ENCODE measurements at regions not wholly inside any gene's neighbourhood (a gene's known extent, or its start where the extent isn't known, plus 50 kb on each side); places are given as distances from the start of the nearest gene placed in this dataset.

- Histone ChIP-seq H3K27ac (ENCODE audit: low read length) (no peak overlapping the region), H3F3A (ENCODE audit: low read length, unreplicated experiment) (no peaks in the 10 kb centered on the region), H3K79me2 (ENCODE audit: low read length) (no peaks in the 10 kb centered on the region), H3K9ac (ENCODE audit: low read length) (no peak overlapping the region), H3K27me3 (ENCODE audit: low read length) (no peaks in the 10 kb centered on the region; the same call in 1 of the 2 replicates), H3K4me1 (ENCODE audit: insufficient read depth, low read length) (no peaks in the 10 kb centered on the region), H3K4me2 (ENCODE audit: low read length) (no peak overlapping the region), H3K9me3 (ENCODE audit: low read length) (no peaks in the 10 kb centered on the region), H3K36me3 (ENCODE audit: low read depth, low read length) (no peaks in the 10 kb centered on the region), H3K9me2 (replicated peaks; ENCODE audit: low read length) (no peaks in the 10 kb centered on the region), H2AFZ (ENCODE audit: low read length) (no peak overlapping the region), H4K20me1 (ENCODE audit: low read length) (no peaks in the 10 kb centered on the region), H3K4me3 (ENCODE audit: low read length) (no peak overlapping the region)
- ChIA-PET CTCF (no interaction called here), POLR2A (ENCODE audit: unreplicated experiment) (no interaction called here)
- no peak for DNase-seq
- BruUV-seq (replicated peaks) = no TSS peak
- intact Hi-C loops (cut with micrococcal nuclease) = no loop called here
- no peak for ATAC-seq
- no peak for TF ChIP-seq EZH2phosphoT487 (IDR thresholded peaks at IDR 0.05; ENCODE audit: borderline replicate concordance, low read length)
- TF ChIP-seq, protein P1, sequence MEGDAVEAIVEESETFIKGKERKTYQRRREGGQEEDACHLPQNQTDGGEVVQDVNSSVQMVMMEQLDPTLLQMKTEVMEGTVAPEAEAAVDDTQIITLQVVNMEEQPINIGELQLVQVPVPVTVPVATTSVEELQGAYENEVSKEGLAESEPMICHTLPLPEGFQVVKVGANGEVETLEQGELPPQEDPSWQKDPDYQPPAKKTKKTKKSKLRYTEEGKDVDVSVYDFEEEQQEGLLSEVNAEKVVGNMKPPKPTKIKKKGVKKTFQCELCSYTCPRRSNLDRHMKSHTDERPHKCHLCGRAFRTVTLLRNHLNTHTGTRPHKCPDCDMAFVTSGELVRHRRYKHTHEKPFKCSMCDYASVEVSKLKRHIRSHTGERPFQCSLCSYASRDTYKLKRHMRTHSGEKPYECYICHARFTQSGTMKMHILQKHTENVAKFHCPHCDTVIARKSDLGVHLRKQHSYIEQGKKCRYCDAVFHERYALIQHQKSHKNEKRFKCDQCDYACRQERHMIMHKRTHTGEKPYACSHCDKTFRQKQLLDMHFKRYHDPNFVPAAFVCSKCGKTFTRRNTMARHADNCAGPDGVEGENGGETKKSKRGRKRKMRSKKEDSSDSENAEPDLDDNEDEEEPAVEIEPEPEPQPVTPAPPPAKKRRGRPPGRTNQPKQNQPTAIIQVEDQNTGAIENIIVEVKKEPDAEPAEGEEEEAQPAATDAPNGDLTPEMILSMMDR (conservative IDR thresholded peaks at IDR 0.05; ENCODE audit: low read depth, low read length) = no peak
- TF ChIP-seq EZH2 (IDR thresholded peaks at IDR 0.05; ENCODE audit: low read length, unreplicated experiment) = no peak
Observed at GRCh38 chr11:82663535-82663934, 70.1 kb downstream of the FAM181B start.

- Histone ChIP-seq H3K27ac (ENCODE audit: low read length) (no peak overlapping the region), H3K4me1 (ENCODE audit: insufficient read depth, low read length) (no peaks in the 10 kb centered on the region), H3K79me2 (ENCODE audit: low read length) (no peaks in the 10 kb centered on the region), H3K9ac (ENCODE audit: low read length) (no peak overlapping the region), H3F3A (ENCODE audit: low read length, unreplicated experiment) (no peaks in the 10 kb centered on the region), H3K36me3 (ENCODE audit: low read depth, low read length) (no peaks in the 10 kb centered on the region), H3K4me2 (ENCODE audit: low read length) (no peak overlapping the region), H2AFZ (ENCODE audit: low read length) (no peak overlapping the region), H3K9me3 (ENCODE audit: low read length) (no peaks in the 10 kb centered on the region), H3K9me2 (replicated peaks; ENCODE audit: low read length) (no peaks in the 10 kb centered on the region), H4K20me1 (ENCODE audit: low read length) (no peaks in the 10 kb centered on the region), H3K4me3 (ENCODE audit: low read length) (no peak overlapping the region), H3K27me3 (ENCODE audit: low read length) (no peaks in the 10 kb centered on the region)
- ATAC-seq = no peak
- POLR2A ChIA-PET (ENCODE audit: unreplicated experiment) = no interaction called here
- no peak for TF ChIP-seq EZH2 (IDR thresholded peaks at IDR 0.05; ENCODE audit: low read length, unreplicated experiment)
- TF ChIP-seq, protein P1 (conservative IDR thresholded peaks at IDR 0.05; ENCODE audit: low read depth, low read length) = no peak
- no peak for TF ChIP-seq EZH2phosphoT487 (IDR thresholded peaks at IDR 0.05; ENCODE audit: borderline replicate concordance, low read length)
- intact Hi-C loops (cut with micrococcal nuclease) = no loop called here
- CTCF ChIA-PET = no interaction called here
- BruUV-seq (replicated peaks) = no TSS peak
- no peak for DNase-seq
Observed at GRCh38 chr11:82653752-82654151, 79.9 kb downstream of the FAM181B start.

GRCh38 chr11:82639251-82639650 lies 94.4 kb downstream of the FAM181B start:
- no peaks in the 10 kb centered on the region for H3K9me2 ChIP-seq (replicated peaks; ENCODE audit: low read length)
- intact Hi-C loops (cut with micrococcal nuclease) = no loop called here
- ChIA-PET POLR2A (ENCODE audit: unreplicated experiment) (no interaction called here), CTCF (no interaction called here)
- H3K4me2 ChIP-seq (ENCODE audit: low read length) = no peak overlapping the region
- no peak overlapping the region for H3K4me3 ChIP-seq (ENCODE audit: low read length)
- H3K79me2 ChIP-seq (ENCODE audit: low read length) = no peaks in the 10 kb centered on the region
- no peak overlapping the region for H3K9ac ChIP-seq (ENCODE audit: low read length)
- no peaks in the 10 kb centered on the region for H3K4me1 ChIP-seq (ENCODE audit: insufficient read depth, low read length)
- H4K20me1 ChIP-seq (ENCODE audit: low read length) = no peaks in the 10 kb centered on the region
- ATAC-seq (no peak), DNase-seq (no peak)
- no peak for TF ChIP-seq EZH2phosphoT487 (IDR thresholded peaks at IDR 0.05; ENCODE audit: borderline replicate concordance, low read length)
- no peak for TF ChIP-seq EZH2 (IDR thresholded peaks at IDR 0.05; ENCODE audit: low read length, unreplicated experiment)
- TF ChIP-seq, protein P1 (conservative IDR thresholded peaks at IDR 0.05; ENCODE audit: low read depth, low read length) = no peak
- H2AFZ ChIP-seq (ENCODE audit: low read length) = no peak overlapping the region
- no TSS peak for BruUV-seq (replicated peaks)
- no peaks in the 10 kb centered on the region for H3K36me3 ChIP-seq (ENCODE audit: low read depth, low read length)
- peaks cover 24% of the 10 kb centered on the region; the same call in 1 of the 2 replicates for H3K27me3 ChIP-seq (ENCODE audit: low read length)
- H3K27ac ChIP-seq (ENCODE audit: low read length) = no peak overlapping the region
- no peaks in the 10 kb centered on the region for H3K9me3 ChIP-seq (ENCODE audit: low read length)
- no peaks in the 10 kb centered on the region for H3F3A ChIP-seq (ENCODE audit: low read length, unreplicated experiment)

All from PC-3 (cell line).